ENCODE measurements at regions not wholly inside any gene's neighbourhood (a gene's known extent, or its start where the extent isn't known, plus 50 kb on each side); places are given as distances from the start of the nearest gene placed in this dataset.
"Not testable (repeated sequence)": the region's sequence is repeated elsewhere in the genome, so short reads cannot be mapped to it uniquely, and the experiment has no call there.

GRCh38 chr1:148308832-148309458 is 156.9 kb upstream of the NBPF11 start:
- no peak for TF ChIP-seq CTCF (IDR thresholded peaks at IDR 0.05; ENCODE audit: control insufficient read depth, insufficient read depth, low read depth, low read length, missing control alignments)
- no peak overlapping the region for H3K4me3 ChIP-seq (ENCODE audit: control insufficient read depth, low read depth, low read length)
- DNase-seq (ENCODE audit: low read depth): no peak

- H3K4me3 ChIP-seq (ENCODE audit: control insufficient read depth, low read depth, low read length): no peak overlapping the region
- no peak for TF ChIP-seq CTCF (IDR thresholded peaks at IDR 0.05; ENCODE audit: control insufficient read depth, insufficient read depth, low read depth, low read length, missing control alignments)
- no peak for DNase-seq (ENCODE audit: low read depth)
Measured at GRCh38 chr1:148307583-148308185, 155.6 kb upstream of the NBPF11 start.

- DNase-seq (ENCODE audit: low read depth); H3K4me3 ChIP-seq (ENCODE audit: control insufficient read depth, low read depth, low read length): not testable (repeated sequence)
Measured at GRCh38 chr1:148304935-148305334, 152.9 kb upstream of the NBPF11 start.

GRCh38 chr1:148302586-148303364 is 150.7 kb upstream of the NBPF11 start:
- peak overlapping the region; percentile 42 for H3K4me3 ChIP-seq (ENCODE audit: control insufficient read depth, low read depth, low read length)
- DNase-seq (ENCODE audit: low read depth): not testable (repeated sequence)

- DNase-seq (ENCODE audit: low read depth); H3K4me3 ChIP-seq (ENCODE audit: control insufficient read depth, low read depth, low read length): not testable (repeated sequence)
Measured at GRCh38 chr1:148297852-148298251, 145.8 kb upstream of the NBPF11 start.

GRCh38 chr1:148296511-148296910 is 144.4 kb upstream of the NBPF11 start:
- no peak overlapping the region for H3K4me3 ChIP-seq (ENCODE audit: control insufficient read depth, low read depth, low read length)
- no peak for TF ChIP-seq CTCF (IDR thresholded peaks at IDR 0.05; ENCODE audit: control insufficient read depth, insufficient read depth, low read depth, low read length, missing control alignments)
- DNase-seq (ENCODE audit: low read depth): no peak

- DNase-seq (ENCODE audit: low read depth): no peak
- TF ChIP-seq CTCF (IDR thresholded peaks at IDR 0.05; ENCODE audit: control insufficient read depth, insufficient read depth, low read depth, low read length, missing control alignments): no peak
Measured at GRCh38 chr1:148294116-148294807, 142.2 kb upstream of the NBPF11 start.

GRCh38 chr1:148293651-148294050 is 141.6 kb upstream of the NBPF11 start:
- no peak for DNase-seq (ENCODE audit: low read depth)
- TF ChIP-seq CTCF (IDR thresholded peaks at IDR 0.05; ENCODE audit: control insufficient read depth, insufficient read depth, low read depth, low read length, missing control alignments): no peak
- H3K4me3 ChIP-seq (ENCODE audit: control insufficient read depth, low read depth, low read length): no peak overlapping the region

More at GRCh38 chr1:148294116-148294807, 142.2 kb upstream of the NBPF11 start:
- H3K4me3 ChIP-seq (ENCODE audit: control insufficient read depth, low read depth, low read length): no peak overlapping the region

Measured in AG09309 (cell line).